ENCODE measurements at regions not wholly inside any gene's neighbourhood (a gene's known extent, or its start where the extent isn't known, plus 50 kb on each side); places are given as distances from the start of the nearest gene placed in this dataset.

GRCh38 chr14:53386362-53386761 is 233.2 kb upstream of the DDHD1 start:
- TF ChIP-seq CTCF (IDR thresholded peaks at IDR 0.05; ENCODE audit: borderline replicate concordance, extremely low read depth, low read length, poor library complexity, severe bottlenecking), result no peak
- TF ChIP-seq EZH2 (IDR thresholded peaks at IDR 0.05; ENCODE audit: borderline replicate concordance, low read depth, low read length, severe bottlenecking), result no peak

All from DND-41 (cell line).